ENCODE measurements at regions not wholly inside any gene's neighbourhood (a gene's known extent, or its start where the extent isn't known, plus 50 kb on each side); places are given as distances from the start of the nearest gene placed in this dataset.
"Not testable (repeated sequence)": the region's sequence is repeated elsewhere in the genome, so short reads cannot be mapped to it uniquely, and the experiment has no call there.

- DNase-seq: no peak
Measured at GRCh38 chr2:36302911-36303310, 52.7 kb upstream of the CRIM1 start.

- no peak for DNase-seq
Measured at GRCh38 chr2:36301843-36302242, 53.7 kb upstream of the CRIM1 start.

GRCh38 chr2:36300697-36301096 lies 54.9 kb upstream of the CRIM1 start:
- DNase-seq: no peak

GRCh38 chr2:36296798-36297197 lies 58.8 kb upstream of the CRIM1 start:
- DNase-seq: no peak

GRCh38 chr2:36294316-36294721 lies 61.3 kb upstream of the CRIM1 start:
- no peak for DNase-seq

- DNase-seq: no peak
Measured at GRCh38 chr2:36290306-36290856, 65.2 kb upstream of the CRIM1 start.

GRCh38 chr2:36289731-36290130 lies 65.8 kb upstream of the CRIM1 start:
- DNase-seq: no peak

- no peak for DNase-seq
Measured at GRCh38 chr2:36287363-36288275, 68.0 kb upstream of the CRIM1 start.

- not testable (repeated sequence) for DNase-seq
Measured at GRCh38 chr2:36279506-36279905, 76.1 kb upstream of the CRIM1 start.

- DNase-seq: no peak
Measured at GRCh38 chr2:36277881-36278523, 77.6 kb upstream of the CRIM1 start.

- DNase-seq: peak; percentile 52
Measured at GRCh38 chr2:36277146-36277808, 78.3 kb upstream of the CRIM1 start.

GRCh38 chr2:36271266-36271665 lies 84.3 kb upstream of the CRIM1 start:
- no peak for DNase-seq

GRCh38 chr2:36270758-36271157 lies 84.8 kb upstream of the CRIM1 start:
- DNase-seq: no peak

- no peak for DNase-seq
Measured at GRCh38 chr2:36267194-36267593, 88.4 kb upstream of the CRIM1 start.

GRCh38 chr2:36266536-36267121 lies 88.9 kb upstream of the CRIM1 start:
- DNase-seq: no peak

- no peak for DNase-seq
Measured at GRCh38 chr2:36262581-36262980, 93.0 kb upstream of the CRIM1 start.

- no peak for DNase-seq
Measured at GRCh38 chr2:36255863-36256262, 99.7 kb upstream of the CRIM1 start.

GRCh38 chr2:36253086-36253485 lies 102.5 kb upstream of the CRIM1 start:
- no peak for DNase-seq

- DNase-seq: no peak
Measured at GRCh38 chr2:36246320-36246990, 109.1 kb upstream of the CRIM1 start.

GRCh38 chr2:36245651-36246050 lies 109.9 kb upstream of the CRIM1 start:
- no peak for DNase-seq

GRCh38 chr2:36238106-36238505 lies 117.5 kb upstream of the CRIM1 start:
- DNase-seq: no peak

- DNase-seq: no peak
Measured at GRCh38 chr2:36235882-36236281, 119.7 kb upstream of the CRIM1 start.

Measured in T1000 (cell line).